CD4-positive, alpha-beta T cell treated with Interleukin-10 for 1 hour (primary cell): ENCODE measurements at regions not wholly inside any gene's neighbourhood (a gene's known extent, or its start where the extent isn't known, plus 50 kb on each side); places are given as distances from the start of the nearest gene placed in this dataset.
A peak's percentile ranks its signal among the peaks of the same experiment; 100 is the strongest.
"Not testable (repeated sequence)": the region's sequence is repeated elsewhere in the genome, so short reads cannot be mapped to it uniquely, and the experiment has no call there.

Experiments used
- DNase-seq: peaks from one replicate; pipeline ENCODE4 v3.0.0-alpha.2; 2020

DNA sequence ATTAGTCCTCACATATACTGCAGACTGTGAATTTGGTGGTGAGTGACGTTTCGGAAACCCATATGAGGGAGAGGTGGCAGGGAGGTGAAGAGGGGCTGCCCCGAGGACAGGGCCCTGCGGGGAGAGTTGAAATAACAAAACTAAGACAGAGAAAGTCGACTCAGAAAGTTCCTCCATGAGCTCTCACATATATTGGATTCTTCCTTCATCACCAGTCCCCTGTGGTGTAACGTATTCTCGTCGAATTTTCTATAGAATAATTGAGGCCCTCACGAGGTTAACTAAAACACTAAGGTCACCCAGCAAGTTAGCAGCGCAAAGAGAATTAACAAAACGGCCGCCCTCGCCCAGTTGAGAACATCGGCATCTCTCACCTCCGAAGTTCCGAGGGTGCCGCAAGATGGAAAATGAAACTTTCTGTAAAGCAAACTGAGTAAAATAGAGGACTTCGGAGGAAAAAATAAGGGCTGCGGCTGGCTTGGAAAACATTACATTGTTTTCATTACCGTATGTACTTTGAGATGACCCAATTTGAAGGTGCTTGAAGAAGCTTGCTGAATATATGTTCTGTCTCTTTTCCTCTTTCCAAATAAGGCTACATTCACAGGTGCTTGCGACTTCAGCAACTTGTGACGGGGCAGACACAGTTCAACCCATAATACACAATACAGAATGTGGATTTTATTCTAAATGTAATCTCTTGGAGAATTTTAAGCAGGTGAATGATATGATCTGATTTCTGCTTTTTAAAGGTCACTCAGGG is 490.9 kb upstream of the JARID2 start:
- peak; percentile 57 for DNase-seq

DNA sequence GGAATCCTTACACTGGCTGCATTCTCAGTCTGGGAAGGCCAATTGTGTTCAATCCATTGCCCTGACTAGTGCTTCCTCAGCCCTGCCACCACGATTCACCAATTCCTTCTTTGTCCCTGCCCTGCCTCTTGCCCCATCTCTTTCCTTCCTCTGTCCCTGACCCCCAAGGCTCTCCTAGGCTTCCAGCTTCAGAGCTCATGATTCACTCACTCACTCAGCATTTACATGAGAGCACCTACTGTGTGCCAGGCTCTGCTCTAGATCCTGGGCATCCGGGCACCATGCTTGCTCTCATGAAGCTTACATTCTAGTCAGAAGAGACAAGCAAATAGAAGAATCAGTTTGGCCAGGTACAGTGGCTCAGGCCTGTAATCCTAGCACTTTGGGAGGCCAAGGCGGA is 489.5 kb upstream of the JARID2 start:
- DNase-seq: no peak

DNA sequence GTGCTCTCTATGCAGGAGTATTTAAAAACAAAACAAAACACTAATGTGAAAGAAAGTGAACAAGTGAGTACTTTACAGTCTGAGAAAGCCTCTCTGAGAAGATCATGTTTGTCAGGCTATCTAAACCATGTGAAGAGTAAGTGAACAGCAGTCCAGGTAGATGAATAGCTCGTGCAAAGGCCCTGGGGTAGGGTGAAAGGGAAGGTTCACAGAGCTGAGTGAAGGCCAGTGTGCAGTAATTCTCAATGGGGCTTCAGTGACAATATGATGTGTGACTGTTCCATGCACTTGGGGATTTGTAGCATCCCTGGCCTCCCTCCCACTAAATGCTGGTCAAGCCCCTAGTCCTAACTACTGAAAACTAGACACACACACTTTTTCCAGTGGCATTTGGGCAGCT is 488.9 kb upstream of the JARID2 start:
- no peak for DNase-seq

DNA sequence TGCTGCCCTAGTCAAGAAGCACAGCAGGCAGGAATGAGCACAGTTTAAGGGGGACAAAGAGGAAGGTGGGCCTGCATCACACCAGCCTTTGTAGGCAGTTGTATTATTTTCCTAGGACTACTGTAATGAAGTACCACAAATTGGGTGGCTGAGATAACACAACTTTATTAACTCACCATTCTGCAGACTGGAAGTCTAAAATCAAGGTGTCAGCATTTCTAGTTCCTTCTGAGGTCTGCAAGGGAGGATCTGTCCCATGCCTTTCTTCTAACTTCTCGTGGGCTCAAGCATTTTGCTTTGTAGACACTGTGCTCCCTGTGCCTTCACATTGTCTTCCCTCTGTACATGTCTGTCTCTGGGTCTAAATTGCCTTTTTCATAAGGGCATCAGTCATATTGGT is 488.5 kb upstream of the JARID2 start:
- no peak for DNase-seq

DNA sequence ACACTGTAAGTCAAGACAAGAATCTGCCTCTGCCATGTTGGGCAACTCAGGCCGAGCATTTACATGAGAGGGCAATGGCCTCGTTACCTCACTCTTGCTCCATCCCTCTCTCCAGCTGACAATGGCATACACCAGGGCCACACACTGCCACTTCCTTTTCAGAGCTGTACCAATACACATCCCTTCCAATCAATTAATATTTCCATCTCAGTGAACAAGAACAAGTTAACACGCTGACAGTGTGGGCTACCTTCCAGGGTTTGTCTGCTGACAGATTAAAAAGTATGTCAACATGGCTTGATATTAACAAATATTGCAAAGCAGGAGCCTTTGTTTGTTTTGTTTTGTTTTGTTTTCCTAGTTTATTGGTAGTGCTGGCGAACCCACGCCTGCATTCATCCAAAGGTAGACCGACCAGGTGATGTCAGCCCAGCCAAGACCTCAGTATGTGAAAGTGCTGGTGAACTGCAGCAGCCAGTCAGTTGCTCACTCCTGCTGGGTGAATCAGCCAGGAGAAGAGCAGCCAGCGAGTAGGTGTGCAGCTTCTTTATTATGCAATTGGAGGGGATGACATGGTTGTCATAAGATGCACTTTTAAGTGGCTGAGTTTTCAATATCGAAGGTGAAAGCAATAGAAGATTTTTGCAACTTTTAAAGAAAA is 487.3 kb upstream of the JARID2 start:
- no peak for DNase-seq

DNA sequence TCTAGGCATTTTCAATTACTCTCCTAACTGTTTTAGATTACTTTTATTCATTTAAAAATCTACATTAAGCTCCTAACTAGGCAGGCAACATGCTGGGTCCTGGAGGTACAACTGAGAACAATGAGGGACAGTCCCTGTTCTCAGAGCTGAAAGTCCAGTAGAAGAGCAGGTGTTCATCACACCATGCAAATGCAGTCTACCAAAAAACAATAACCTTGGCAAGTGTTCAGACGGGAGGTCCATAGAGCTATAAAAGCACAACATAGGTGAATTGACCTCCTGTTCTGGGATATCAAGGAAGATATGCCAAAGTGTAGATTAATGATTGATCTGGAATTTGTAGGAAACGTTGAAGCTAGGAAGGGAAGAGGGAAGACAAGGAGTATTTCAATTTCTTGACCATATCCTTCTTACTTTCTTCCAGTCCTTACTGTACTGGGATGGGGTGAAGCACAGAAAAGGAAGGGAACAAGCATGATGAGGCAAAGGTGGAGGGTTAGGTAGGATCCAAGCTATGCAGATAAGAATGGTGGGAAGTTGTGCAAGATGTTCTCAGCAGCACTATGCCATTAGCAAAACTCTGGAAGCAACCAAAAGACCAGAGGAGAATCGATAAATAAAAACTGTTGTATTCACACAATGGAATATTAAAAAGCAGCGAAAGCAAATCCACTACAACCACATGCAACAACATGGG is 485.7 kb upstream of the JARID2 start:
- no peak for DNase-seq

DNA sequence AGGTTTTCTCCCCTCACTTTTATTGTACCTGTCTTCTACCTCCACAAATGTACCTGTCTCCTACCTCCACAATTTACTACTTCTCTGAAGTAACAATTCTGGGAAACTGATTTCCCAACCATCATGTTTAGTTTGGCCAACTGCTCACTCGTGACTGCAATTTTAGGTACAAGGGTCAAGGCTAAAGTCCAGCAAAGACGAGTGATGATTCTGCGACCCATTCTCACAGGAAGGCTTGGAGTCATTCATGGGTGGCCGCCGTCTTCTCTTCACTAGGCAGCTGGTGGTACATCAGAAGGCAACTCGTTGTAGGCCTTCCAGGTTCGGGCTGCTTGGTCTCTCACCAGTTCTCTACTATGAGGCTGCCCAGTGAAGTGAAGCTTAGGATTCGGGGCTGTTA is 483.8 kb upstream of the JARID2 start:
- DNase-seq: no peak

DNA sequence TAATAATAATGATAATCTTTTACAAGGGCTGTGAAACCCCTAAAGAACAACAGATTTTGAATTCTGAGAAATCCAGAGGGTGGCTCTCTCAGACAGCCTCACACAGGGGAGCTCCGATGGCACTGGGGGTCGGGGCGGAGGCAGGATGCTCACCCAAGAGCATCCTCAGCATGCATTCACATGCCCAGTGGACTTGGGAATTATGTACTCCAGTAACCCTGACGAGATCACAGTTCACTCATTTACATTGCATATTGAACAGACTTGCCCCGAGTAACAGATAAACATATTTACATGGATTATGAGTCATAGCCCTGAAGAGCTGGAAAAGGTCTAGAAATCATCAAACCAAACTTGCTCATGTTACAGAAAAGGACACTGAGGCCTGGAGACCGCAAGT is 482.7 kb upstream of the JARID2 start:
- DNase-seq: no peak

DNA sequence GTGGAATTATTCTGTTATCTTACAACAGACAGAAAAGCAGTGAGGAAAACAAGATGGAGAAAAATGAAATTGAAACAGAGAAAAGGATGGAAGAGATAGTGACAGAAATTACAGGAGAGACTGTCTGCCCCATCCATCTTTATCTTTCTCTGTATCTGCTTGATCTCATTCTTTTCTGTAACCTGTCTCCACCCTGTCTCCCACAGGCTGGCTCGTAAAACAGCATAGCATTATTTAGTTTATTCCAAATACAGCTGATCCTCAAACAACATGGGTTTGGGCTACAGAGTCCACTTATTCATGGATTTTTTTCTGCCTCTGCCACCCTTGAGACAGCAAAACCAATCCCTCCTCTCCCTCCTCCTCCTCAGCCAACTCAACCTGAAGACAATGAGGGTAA is 482.3 kb upstream of the JARID2 start:
- DNase-seq: no peak

DNA sequence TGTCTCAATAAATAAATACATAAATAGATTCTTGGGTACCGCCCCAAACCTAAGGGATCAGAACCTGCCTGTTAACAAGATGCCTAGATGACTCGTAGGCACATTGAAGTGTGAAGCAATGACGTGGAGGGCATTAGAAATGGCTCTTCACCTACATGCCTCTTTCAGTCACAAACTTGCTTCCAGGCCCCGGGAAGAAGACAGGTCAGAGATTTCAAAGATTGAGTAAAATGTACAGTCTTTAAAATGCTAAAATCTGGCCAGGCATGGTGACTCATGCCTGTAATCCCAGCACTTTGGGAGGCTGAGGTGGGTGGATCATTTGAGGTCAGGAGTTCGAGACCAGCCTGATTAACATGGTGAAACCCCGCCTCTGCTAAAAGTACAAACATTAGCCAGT is 480.8 kb upstream of the JARID2 start:
- DNase-seq: no peak

DNA sequence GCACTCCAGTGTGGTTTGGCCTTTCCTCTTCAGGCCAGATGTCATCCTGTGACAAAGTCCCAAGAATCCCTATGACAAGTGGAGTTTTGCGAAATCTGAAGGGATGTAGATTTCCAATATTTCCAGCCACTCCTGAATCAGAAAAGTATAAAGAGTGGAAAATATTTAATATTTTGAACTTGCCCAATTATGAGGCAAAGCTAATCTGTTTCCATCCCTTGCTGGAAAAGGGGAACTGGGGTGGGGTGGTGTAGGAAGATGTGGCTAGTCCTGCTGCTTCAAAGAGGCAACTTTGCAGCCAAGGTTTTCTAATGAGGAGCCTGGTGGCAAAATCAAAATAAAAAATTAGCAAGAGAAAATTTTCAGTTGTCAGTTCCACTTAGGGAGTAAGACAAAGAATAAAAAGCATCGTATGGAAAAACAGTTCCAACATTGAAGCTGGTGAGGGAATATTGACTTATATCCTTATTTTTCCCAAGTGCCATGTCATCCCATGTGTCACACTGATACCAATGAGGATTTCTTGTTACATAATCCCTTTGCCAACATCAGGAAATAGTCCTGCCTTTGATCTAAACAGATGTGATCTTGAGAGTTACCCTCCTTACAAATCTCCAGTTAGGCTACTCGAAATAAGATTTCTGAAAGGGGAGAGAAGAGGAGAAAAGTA is 480.0 kb upstream of the JARID2 start:
- no peak for DNase-seq

DNA sequence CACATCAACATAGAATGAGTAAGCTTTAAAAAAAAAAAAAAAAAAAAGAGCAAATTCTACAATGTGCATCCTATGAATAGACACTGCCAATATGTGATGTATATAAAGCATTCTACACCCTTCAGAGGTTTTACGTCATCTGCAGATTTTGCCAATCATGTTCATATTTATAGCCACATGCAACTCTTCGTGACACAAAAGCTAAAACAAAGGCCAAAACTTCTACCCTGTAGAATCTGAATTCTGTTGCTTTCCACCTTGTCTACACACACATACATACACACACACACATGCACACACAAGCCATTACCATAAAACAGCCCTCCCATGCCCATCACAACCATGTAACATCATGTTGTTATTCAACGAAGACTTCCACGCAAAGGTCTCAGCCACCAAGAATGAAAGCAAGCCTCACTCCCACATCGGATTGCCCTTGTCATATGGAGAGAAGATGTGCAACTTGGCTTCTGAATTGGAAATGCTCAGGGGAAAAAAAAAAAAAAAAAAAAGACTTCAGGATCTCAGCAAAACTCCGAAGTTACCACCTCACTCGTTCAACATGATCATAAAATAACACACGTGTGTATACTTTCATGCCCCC is 479.4 kb upstream of the JARID2 start:
- DNase-seq: no peak

DNA sequence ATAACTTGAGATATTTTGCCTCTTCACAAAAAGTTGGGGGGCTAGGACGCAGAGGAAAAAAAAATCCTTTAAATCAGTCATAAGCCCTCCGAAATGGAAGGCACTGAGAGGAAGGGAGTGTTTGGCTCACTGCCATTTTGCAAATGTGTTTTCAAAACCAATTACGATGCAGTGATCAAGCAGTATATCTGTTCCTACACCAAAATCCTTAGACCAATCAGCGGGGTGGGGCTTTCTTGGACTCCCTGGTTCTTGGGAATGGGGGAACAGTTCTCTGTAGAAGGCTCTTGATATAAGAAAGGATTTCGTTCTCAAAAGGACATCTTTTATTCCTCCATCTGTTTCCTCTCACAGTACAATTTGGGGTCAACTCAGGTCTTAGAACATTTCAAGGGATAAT is 478.6 kb upstream of the JARID2 start:
- DNase-seq: no peak

DNA sequence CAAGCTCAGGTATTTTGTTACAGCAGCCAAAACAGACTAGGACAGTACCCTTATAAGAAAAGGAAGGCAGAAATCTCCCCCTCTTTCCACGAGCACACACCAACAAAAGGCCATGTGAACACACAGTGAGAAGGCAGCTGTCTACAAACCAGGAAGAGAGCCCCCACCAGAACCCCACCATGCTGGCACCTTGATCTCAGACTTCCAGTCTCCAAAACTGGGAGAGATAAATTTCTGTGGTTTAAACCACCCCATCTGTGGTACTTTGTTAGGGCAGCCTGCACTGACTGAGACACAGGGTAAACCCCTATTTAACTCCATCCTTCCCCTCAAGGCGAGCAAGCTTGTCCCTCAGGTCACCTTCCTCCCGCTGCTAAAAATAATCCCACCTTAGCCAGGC is 475.8 kb upstream of the JARID2 start:
- no peak for DNase-seq

DNA sequence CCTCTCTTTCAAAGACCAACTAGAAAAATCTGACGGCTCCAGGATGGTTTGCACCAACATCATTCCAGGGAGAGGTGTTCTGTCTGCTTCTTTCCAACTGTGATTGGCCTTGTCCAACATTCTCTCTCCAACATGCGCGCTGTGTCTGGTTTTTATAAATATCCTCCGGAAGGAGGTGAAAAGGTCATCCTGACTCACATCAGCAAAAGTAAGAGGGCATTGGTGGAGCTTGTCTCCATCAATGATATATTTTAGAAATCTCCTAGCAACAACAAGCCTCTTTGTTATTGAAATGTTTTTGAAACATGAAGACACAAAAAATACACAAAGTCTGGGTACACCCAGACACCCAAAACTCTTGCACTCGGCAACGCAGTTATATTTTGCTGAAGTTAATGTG is 475.3 kb upstream of the JARID2 start:
- DNase-seq: no peak

DNA sequence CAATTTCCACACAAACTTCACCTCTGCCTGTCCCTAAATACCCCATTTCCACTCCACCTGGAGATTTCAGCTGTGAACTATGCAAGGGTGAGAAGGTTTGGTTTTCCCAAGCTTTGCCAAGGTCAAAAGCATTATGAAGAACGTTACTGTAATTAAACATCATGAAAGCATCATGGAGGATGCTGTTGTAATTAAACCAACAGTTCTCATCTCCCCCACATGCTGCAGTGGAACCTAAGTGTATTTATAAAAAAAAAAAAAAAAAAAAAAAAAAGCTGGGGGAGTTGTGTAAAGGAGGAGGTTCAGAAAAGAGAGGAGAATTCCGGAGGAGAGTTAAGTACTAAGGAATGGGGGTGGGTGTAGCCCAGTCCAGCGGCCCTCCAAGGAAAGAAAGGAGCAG is 474.9 kb upstream of the JARID2 start:
- no peak for DNase-seq

DNA sequence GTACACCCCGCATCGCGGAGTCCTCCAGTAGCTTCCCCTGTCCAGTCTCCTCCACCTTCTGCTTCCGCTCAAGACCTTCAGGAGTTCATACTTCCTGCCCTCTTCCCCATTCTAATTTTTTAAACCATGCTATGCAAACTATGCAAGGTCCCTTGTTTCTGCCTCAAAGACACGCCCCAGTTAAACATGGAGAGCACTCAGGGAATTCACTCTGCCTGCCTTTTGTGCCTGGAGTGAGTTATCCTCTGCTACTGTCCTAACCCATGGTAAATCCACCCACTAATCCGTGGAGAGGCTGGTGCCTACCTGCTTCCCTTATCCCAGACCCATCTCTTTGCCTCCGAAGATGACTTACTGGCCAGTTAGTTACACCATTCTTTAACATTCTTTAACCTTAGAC is 473.7 kb upstream of the JARID2 start:
- DNase-seq: no peak

DNA sequence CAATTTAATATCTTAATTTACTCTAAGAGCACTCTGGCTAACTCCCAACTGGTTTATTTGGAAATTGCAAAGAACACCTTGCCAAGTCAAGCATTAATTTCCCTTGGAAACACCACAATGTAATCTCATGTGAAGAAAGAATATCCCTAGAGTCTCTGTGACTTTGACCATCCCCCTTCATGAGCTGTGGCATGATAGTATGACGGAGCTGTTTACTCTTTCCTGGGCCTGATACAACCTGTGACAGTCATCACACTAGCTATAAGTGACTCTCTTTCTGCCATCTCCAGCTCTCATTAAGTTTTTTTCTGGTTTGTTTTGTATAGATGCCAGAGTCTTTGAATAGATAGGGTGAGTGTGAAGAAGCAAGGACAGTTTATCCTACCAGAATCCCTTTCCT is 470.3 kb upstream of the JARID2 start:
- no peak for DNase-seq

DNA sequence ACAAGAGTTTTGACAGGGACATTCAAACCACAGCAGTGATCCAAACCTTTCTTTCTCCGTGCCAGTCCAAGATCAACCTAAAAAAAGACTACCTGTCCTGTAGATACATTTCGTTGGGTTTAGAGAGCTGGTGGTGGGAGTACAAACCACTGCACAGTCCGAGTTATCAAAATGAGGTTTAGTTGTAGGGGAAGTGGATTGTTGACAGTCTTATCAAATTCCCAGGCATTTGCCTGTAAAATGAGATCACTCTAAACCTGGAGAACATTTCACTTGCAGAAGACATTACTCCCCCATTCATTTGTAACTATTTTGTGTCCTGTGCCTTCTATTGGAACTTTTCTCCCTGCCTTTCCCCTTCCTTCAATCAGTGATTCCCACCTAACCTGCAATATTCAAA is 469.6 kb upstream of the JARID2 start:
- DNase-seq: no peak

DNA sequence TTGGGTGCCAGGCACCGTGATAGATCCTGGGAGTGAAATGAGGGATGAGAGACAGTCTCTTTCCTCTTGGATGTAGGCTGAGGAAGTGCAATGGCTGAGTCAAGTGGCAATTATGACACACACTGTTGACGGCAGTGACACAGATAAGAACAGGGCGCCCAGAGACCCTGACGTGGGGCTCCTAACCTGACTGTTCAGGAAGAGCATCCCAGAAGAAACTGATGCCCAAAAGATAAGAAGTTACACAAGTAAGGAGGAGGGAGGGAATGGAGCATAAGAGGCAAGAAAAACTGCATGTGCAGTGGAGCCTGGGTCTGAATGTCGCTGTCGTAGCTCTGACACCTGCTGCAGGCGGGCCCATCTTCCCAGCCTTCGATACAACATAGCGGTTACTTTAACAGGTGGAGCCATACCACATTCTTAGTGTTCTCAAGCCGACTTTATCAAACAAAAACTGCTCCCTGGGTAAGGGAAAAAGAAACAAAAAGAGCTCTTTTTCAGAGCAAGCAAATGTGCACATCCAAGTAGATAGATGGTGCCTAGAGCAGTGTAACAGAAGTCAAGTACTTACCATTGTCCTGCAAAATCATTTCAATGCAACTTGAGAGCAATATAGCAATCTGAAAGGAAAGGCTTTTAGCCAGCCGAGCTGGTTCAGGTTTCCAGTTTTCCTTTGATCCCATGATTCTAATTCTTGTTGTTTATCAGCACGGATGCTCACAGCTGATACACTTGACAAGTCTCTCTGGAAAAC is 463.9 kb upstream of the JARID2 start:
- no peak for DNase-seq

DNA sequence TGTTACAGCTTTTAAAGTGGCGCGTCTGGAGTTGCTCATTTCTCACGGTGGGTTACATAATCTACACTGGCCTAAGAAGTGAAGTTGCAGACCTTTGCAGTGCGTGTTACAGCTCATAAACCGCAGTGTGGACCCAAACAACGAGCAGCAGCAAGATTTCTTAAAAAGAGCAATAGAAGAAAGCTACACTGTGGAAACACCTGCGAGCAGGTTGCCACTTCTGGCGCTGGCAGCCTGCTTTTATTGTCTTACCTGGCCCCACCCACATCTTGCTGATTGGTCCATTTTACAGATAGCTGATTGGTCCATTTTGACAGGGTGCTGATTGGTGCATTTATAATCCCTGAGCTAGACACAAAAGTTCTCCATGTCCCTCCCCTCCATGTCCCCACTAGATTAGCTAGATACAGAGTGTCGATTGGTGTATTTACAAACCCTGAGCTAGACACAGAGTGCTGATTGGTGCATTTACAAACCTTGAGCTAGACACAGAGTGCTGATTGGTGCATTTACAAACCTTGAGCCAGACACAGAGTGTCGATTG is 462.9 kb upstream of the JARID2 start:
- not testable (repeated sequence) for DNase-seq

DNA sequence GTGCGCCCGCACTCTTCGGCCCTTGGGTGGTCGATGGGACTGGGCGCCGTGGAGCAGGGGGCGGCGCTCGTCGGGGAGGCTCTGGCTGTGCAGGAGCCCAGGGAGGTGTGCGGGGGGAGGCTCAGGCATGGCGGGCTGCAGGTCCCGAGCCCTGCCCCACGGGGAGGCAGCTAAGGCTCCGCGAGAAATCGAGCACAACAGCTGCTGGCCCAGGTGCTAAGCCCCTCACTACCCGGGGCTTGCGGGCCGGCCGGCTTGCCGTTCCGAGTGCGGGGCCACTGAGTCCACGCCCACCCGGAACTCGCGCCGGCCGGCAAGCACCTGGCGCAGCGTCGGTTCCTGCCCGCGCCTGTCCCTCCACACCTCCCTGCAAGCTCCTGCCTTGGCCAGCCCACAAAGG is 462.3 kb upstream of the JARID2 start:
- DNase-seq: no peak
